ENCODE measurements at regions not wholly inside any gene's neighbourhood (a gene's known extent, or its start where the extent isn't known, plus 50 kb on each side); places are given as distances from the start of the nearest gene placed in this dataset.
"Not testable (repeated sequence)": the region's sequence is repeated elsewhere in the genome, so short reads cannot be mapped to it uniquely, and the experiment has no call there.

GRCh38 chr7:85875398-85875797 lies 688.5 kb upstream of the SEMA3D start:
- no peak for ATAC-seq

DNA sequence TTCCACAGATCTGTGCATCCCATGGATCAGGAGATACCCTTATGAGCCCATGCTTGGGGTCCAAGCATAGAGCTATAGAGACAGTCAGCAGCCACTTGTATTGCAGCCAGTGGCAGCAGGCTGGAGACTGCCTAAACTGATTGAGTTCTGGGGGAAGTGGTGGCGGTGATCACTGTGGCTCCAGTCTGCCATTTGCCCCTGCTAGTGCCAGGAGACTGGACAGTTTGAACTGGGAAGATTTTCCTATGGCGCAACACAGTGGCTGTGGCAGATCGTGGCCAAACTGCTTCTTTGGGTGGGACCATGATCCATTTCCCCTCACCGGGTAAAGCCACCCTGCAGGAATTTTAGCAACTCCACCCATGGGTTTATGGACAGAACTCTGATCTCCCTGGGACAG lies 679.7 kb upstream of the SEMA3D start:
- ATAC-seq: no peak

DNA sequence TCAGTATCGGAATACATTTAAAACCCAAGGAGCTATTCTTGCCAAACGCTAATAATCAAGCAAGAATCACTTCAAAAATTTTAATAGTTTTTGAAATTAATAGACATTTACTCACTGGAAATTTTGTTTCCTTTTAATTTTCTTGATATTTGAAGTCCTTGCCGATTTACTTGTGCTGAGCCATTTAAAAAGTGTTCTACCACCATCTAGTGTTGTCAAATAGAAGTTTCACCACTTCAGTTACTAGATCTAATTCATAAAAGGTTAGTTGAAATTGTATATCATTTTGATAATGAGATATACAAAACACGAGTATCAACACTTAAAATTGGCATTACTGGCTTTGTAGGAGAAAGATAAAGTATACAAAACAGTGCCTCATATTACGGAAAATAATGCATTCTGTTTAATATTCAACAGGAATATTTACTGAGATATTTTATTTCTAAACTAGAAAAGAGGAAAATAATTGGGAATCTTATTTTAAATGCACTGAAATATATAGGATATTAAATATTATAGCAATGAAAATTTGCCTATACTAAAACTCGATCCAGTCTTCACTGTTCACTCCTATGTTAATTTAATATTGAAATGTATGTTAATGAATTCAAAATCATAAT lies 664.8 kb upstream of the SEMA3D start:
- no peak for ATAC-seq

GRCh38 chr7:85850381-85850780 lies 663.5 kb upstream of the SEMA3D start:
- no peak for ATAC-seq

- no peak for ATAC-seq
Measured at GRCh38 chr7:85840554-85840953, 653.7 kb upstream of the SEMA3D start.

DNA sequence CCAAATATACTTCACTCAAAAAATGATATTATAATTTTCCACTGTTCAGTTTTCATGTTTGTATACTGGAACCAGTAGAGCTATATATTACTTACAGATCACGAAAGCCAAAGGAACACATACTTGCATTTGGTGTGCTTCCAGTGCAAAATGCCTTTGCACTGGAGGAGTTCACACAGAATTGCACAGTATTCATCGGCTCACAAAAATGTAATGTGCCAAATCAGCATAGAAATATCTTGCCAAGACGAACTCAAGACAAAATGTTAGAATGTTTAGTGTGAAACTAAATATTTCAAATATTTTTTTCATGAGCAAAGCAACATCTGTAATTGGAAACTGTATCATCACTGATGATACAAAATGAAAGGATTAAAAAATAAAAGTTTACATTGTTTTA lies 646.2 kb upstream of the SEMA3D start:
- no peak for ATAC-seq

GRCh38 chr7:85830982-85831381 lies 644.1 kb upstream of the SEMA3D start:
- no peak for ATAC-seq

DNA sequence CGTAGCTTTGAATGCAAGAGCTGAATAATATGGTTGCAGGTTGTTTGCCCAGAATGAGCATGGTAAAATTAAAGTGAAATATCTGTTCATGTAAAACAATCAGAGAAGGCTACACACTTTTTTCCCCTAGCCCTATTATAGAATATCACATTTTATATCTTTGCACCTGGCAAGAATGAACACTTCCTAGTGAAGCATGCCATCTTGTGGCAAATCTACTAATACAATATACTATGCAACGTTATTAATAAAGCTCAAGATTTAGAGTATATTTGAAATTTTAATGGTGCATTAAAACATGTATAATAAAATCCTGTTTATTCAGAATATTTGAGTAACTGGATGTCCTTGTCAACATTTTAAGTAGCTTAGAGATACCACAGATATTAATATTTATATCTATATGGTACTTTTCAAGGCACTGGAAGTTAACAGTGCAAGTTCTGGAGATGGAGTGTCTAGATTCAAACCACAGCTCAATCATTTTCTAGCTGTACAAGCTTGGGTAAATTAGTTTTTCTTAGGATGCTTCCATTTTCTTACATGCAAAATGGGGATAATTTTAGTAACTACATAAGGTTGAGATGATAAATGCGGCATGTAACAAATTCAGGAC lies 643.1 kb upstream of the SEMA3D start:
- ATAC-seq: no peak

GRCh38 chr7:85829176-85829575 lies 642.3 kb upstream of the SEMA3D start:
- no peak for ATAC-seq

GRCh38 chr7:85828614-85829013 lies 641.8 kb upstream of the SEMA3D start:
- ATAC-seq: no peak

- ATAC-seq: no peak
Measured at GRCh38 chr7:85823396-85824080, 636.7 kb upstream of the SEMA3D start.

GRCh38 chr7:85821926-85822325 lies 635.1 kb upstream of the SEMA3D start:
- no peak for ATAC-seq

DNA sequence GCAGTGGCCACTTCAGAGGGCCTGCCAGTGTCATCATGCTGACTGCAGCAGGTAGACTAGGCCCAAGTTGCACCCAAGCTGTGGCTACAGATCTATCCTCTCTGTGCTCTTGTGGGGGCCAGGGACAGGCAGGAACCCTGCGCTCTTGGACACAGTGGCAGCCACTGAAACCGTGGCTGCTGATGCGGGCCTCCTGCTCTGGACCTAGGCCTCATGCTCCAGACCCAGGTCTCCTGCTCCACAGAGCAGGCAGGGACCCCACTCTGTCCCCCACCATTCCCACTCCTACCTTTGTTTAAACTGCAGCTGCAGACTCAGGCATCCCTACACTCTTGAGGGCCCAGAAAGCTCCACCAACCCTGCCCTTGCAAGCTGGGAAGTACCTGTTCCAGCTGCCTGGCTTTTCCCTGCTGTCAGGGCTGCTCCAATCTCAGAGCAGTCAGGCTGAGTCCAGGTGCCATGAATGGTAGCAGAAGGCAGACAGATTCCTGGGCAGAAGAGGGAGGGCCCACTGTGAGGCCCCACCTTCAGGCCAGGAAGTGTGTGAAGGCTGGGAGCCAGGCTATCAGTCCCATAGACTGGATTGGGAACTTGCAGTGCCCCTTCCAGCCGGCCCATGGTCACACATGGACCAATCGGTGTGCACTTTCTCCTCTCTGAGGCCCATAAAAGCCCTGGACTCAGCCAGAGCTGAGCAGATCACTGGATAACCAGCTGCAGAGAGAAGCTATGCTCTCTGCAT lies 634.0 kb upstream of the SEMA3D start:
- no peak for ATAC-seq

GRCh38 chr7:85815526-85815925 lies 628.7 kb upstream of the SEMA3D start:
- no peak for ATAC-seq

- no peak for ATAC-seq
Measured at GRCh38 chr7:85806321-85806720, 619.5 kb upstream of the SEMA3D start.

DNA sequence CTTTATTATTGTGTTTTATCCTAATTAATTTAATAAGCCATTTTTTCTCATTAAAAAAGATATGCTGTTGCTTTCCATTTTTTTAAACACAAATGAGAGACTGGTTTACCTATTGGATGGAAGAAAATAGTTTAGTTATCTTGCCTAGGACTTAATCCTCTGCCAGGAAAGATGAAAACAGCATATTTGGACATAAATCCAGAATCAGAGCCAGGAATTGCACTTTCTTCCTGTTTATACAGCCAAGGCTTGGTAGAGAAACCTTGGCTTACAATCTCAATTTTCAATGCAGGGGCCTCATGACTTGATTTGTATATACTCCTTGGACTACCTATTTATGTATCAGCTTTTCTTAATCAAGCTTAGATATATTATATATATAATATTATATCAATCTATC lies 618.8 kb upstream of the SEMA3D start:
- ATAC-seq: no peak

DNA sequence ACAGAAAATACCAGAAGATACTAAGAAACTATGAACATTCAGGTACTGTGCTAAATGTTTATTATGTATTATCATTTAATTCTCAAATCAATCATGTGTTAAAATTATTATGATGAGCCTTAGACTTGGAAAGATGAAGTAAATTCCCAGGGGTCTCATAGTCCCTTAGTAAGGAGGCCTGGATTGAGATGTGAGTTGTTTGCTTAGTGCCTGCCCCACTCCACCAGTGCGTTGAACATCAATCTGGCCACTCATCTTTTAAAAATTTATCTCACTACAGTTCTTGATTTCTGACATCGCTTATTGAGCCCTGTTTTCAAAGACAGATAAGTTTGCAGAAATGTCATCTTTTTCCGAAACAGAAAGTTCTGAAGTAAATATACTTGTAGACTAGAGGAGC lies 618.4 kb upstream of the SEMA3D start:
- no peak for ATAC-seq

GRCh38 chr7:85802211-85802610 lies 615.4 kb upstream of the SEMA3D start:
- no peak for ATAC-seq

DNA sequence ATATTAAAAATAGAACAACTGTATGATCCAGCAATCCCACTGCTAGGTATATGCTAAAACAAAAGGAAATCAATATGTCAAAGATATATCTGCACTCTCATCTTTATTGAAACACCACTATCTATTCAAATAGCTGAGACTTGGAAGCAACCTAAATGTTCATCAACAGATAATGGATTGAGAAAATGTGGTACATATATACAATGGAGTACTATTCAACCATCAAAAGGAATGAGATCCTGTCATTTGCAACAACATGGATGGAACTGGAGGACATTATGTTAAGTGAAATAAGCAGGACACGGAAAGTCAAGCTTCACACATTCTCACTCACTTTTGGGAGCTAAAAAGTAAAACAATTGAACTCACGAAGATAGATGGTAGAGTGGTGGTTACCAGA lies 610.1 kb upstream of the SEMA3D start:
- ATAC-seq: no peak

DNA sequence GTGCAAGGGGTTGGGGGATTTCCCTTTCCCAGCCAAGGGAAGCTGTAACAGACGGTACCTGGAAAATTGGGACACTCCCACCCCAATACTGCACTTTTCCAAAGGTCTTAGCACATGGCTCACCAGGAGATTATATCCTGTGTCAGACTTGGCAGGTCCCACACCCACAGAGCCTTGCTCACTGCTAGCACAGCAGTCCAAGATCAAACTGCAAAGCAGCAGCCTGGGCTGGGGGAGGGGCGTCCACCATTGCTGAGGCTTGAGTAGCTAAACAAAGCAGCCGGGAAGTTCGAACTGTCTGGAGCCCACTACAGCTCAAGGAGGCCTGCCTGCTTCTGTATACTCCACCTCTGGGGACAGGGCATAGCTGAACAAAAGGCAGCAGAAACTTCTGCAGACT lies 604.2 kb upstream of the SEMA3D start:
- ATAC-seq: not testable (repeated sequence)

GRCh38 chr7:85781606-85782005 lies 594.8 kb upstream of the SEMA3D start:
- no peak for ATAC-seq

DNA sequence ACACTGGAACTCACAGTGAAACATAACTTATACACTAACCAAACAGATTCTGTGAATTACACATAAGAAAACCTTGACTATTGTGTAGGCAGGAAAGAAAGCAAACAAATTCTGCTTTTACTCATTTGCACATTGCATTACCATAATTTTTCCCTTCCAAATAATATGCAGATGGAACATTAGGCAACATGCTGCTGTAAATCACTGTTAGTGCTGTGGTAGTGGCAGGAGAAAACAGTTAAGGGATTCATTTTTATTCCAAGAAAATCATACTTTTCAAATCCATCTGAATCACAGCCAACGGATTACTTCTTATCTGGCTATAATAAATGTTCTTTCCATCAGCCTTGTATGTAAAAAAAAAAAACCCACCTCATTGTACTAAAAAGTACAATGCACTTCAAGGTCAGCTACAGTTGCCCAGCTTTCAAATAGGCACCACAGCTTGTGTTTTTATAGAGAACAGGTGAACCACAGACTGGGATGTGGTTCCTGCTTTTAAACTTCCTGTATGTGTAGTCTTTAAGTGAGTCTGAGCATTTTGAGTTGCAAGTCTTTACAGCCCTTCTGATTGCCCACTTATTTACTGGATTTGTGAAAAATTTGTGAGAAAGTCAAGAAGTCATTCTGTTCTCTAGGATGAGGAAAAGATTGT lies 590.0 kb upstream of the SEMA3D start:
- no peak for ATAC-seq

DNA sequence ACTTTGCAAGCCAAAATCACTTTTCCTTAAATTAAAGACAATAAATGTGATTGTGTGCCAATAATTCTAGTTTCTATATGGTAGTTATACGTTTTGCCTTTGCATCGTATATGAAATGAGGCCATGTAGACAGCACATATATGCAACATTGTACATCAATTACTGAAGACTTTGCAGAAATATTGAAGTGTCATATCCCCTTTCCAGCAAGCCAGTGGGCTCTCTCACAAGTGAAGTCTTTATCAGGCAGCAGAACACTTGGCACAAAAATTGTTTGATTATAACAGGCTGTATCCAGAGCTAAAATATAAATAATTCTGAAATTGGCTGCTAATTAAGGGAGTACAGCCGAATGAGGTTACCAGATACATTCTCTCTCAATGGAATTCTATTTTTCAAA lies 588.6 kb upstream of the SEMA3D start:
- ATAC-seq: no peak

Measured in esophagus mucosa (tissue), 1 donor.